ENCODE measurements at regions not wholly inside any gene's neighbourhood (a gene's known extent, or its start where the extent isn't known, plus 50 kb on each side); places are given as distances from the start of the nearest gene placed in this dataset.

DNA sequence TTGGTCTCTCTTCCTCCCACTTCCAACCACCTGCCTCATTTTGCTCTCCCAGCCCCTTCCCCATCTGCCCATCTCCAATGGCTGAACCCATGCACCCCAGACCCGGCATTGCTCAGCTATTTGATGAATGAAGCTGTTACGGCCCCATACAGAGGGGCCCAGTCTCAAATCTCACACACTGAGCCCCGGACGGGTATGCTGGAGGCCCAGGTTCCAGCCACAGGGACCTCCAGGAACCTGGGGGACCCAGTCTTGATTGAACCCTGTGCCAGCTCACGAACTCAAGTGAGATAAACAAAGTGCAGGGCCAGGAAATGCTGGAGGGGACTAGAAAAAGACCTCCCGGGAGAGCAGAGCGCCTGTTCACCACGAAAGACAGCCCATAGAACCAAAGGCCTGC lies 63.4 kb upstream of the TEX51 start:
- no peaks in the 10 kb centered on the region for H3K27me3 ChIP-seq (replicated peaks; ENCODE audit: insufficient read depth, low read depth, low read length, poor library complexity)
- H3K36me3 ChIP-seq (ENCODE audit: insufficient read depth, low read length, poor library complexity, severe bottlenecking): no peaks in the 10 kb centered on the region
- no TSS peak for BruUV-seq (replicated peaks)
- no peak for DNase-seq (ENCODE audit: low spot score)
- no peak overlapping the region for H3K27ac ChIP-seq (ENCODE audit: low read depth, low read length, poor library complexity, severe bottlenecking)
- POLR2A ChIA-PET (ENCODE audit: low non-redundant PET): no interaction called here
- intact Hi-C loops (cut with micrococcal nuclease; ENCODE audit: unreplicated experiment): no loop called here
- H3K4me3 ChIP-seq (ENCODE audit: low read depth, low read length, poor library complexity, severe bottlenecking): no peak overlapping the region
- CTCF ChIA-PET: no interaction called here
- TF ChIP-seq EZH2 (IDR thresholded peaks at IDR 0.05; ENCODE audit: borderline replicate concordance, low read depth, low read length, poor library complexity, severe bottlenecking): no peak
- TF ChIP-seq, protein P1, sequence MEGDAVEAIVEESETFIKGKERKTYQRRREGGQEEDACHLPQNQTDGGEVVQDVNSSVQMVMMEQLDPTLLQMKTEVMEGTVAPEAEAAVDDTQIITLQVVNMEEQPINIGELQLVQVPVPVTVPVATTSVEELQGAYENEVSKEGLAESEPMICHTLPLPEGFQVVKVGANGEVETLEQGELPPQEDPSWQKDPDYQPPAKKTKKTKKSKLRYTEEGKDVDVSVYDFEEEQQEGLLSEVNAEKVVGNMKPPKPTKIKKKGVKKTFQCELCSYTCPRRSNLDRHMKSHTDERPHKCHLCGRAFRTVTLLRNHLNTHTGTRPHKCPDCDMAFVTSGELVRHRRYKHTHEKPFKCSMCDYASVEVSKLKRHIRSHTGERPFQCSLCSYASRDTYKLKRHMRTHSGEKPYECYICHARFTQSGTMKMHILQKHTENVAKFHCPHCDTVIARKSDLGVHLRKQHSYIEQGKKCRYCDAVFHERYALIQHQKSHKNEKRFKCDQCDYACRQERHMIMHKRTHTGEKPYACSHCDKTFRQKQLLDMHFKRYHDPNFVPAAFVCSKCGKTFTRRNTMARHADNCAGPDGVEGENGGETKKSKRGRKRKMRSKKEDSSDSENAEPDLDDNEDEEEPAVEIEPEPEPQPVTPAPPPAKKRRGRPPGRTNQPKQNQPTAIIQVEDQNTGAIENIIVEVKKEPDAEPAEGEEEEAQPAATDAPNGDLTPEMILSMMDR (conservative IDR thresholded peaks at IDR 0.05; ENCODE audit: low read depth, low read length): no peak
- no peaks in the 10 kb centered on the region for H3K4me1 ChIP-seq (ENCODE audit: insufficient read depth, low read length, poor library complexity, severe bottlenecking)
- no peaks in the 10 kb centered on the region for H3K9me3 ChIP-seq (ENCODE audit: low read depth, low read length, poor library complexity, severe bottlenecking)

DNA sequence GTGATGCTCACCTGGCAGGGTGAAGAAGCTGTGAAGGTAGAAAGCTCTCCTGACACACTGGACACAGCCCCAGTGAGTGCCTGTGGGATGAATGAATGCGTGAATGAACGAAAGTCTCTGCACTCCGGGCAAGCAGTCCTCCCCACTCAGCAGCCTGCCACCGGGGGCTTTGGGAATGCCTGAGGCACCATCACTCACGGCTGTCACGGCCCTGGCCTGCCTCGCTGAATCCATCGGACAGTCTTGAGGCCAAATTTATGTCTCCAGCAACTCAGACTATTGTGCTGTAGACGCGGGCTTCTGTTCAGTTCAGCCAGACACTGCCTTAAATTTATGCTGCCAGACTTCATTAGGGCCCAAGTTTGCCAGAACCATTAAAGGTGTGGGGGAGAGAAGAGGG lies 62.9 kb upstream of the TEX51 start:
- Histone ChIP-seq H3K9me3 (ENCODE audit: low read depth, low read length, poor library complexity, severe bottlenecking) (no peaks in the 10 kb centered on the region), H3K27me3 (replicated peaks; ENCODE audit: insufficient read depth, low read depth, low read length, poor library complexity) (no peaks in the 10 kb centered on the region), H3K4me1 (ENCODE audit: insufficient read depth, low read length, poor library complexity, severe bottlenecking) (no peaks in the 10 kb centered on the region), H3K36me3 (ENCODE audit: insufficient read depth, low read length, poor library complexity, severe bottlenecking) (no peaks in the 10 kb centered on the region), H3K4me3 (ENCODE audit: low read depth, low read length, poor library complexity, severe bottlenecking) (no peak overlapping the region), H3K27ac (ENCODE audit: low read depth, low read length, poor library complexity, severe bottlenecking) (no peak overlapping the region)
- CTCF ChIA-PET: no interaction called here
- no TSS peak for BruUV-seq (replicated peaks)
- DNase-seq (ENCODE audit: low spot score): no peak
- TF ChIP-seq, protein P1 (conservative IDR thresholded peaks at IDR 0.05; ENCODE audit: low read depth, low read length): no peak
- TF ChIP-seq EZH2 (IDR thresholded peaks at IDR 0.05; ENCODE audit: borderline replicate concordance, low read depth, low read length, poor library complexity, severe bottlenecking): no peak
- POLR2A ChIA-PET (ENCODE audit: low non-redundant PET): no interaction called here
- intact Hi-C loops (cut with micrococcal nuclease; ENCODE audit: unreplicated experiment): no loop called here

DNA sequence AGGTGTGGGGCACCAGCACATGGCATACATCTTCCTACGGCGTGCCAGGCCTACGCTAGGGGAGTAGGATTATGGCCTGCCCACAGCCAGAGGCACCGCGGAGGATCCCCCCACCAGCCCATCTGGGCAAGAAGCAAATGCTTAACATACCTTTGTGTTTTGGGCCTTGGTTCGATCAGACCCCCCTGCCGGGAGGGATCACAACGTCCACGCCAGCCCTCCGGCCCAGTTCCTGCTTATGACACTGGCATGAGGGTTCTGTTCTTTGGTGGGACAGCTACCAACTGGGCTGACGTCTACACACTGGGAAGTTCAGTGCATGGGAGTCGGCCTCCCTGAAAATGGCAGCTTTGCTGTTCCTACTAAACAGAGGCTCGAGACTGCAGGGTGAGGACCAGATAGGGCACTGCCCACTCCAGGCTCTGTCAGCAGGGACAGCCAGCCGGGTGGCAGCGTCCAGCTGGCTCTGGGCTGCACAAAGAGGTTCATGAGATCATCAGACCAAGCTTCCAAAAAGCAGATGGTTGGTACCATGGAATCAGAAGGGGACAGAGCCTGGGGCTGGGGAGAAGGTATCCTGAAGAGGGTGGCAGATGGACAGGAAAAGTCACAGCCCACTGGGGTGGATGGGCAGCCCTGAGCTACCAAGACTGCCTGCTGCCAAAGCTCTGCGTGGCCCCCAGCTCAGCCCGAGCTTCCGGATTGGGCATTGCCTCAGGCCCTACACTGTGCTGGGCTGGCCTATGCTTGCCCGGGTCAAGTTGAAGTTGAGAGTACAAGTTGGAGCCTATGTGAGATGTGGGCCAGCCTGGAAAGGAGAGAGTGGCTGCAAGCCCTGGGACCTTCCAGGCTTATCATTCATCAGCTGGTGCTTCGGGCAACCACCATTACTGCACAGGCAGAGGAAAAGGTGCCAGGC lies 61.7 kb upstream of the TEX51 start:
- no peak overlapping the region for H3K27ac ChIP-seq (ENCODE audit: low read depth, low read length, poor library complexity, severe bottlenecking)
- no peak for TF ChIP-seq EZH2 (IDR thresholded peaks at IDR 0.05; ENCODE audit: borderline replicate concordance, low read depth, low read length, poor library complexity, severe bottlenecking)
- TF ChIP-seq, protein P1 (conservative IDR thresholded peaks at IDR 0.05; ENCODE audit: low read depth, low read length): no peak
- no peaks in the 10 kb centered on the region for H3K27me3 ChIP-seq (replicated peaks; ENCODE audit: insufficient read depth, low read depth, low read length, poor library complexity)
- no peaks in the 10 kb centered on the region for H3K9me3 ChIP-seq (ENCODE audit: low read depth, low read length, poor library complexity, severe bottlenecking)
- no peaks in the 10 kb centered on the region for H3K36me3 ChIP-seq (ENCODE audit: insufficient read depth, low read length, poor library complexity, severe bottlenecking)
- no peak for DNase-seq (ENCODE audit: low spot score)
- no peaks in the 10 kb centered on the region for H3K4me1 ChIP-seq (ENCODE audit: insufficient read depth, low read length, poor library complexity, severe bottlenecking)
- CTCF ChIA-PET: no interaction called here
- no TSS peak for BruUV-seq (replicated peaks)
- intact Hi-C loops (cut with micrococcal nuclease; ENCODE audit: unreplicated experiment): no loop called here
- POLR2A ChIA-PET (ENCODE audit: low non-redundant PET): no interaction called here
- H3K4me3 ChIP-seq (ENCODE audit: low read depth, low read length, poor library complexity, severe bottlenecking): no peak overlapping the region

Measured in A673 (cell line).